ENCODE measurements at regions not wholly inside any gene's neighbourhood (a gene's known extent, or its start where the extent isn't known, plus 50 kb on each side); places are given as distances from the start of the nearest gene placed in this dataset.

DNA sequence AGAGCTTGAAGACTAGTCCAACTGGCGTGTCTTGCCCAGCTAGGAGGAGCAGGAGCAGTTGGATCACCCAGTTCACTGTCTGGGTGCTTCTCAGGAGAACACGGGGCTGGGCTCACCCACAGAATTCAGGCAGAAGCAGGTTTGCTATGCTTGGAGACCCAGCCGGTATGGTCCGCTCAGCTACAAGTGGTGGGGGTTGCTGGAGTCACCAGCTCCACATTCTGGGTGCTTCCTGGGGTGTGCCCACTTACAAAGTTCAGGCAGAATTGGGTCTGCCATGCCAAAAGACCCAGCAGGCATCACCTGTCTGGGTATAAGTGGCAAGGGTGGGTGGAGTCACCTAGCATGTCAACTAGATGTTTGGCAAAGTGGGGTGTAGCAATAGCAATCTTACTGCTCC, 1061.8 kb downstream of the PCDH19 start:
- Histone ChIP-seq H4K20me1 (ENCODE audit: insufficient read depth) (no peaks in the 10 kb centered on the region), H3K36me3 (ENCODE audit: insufficient read depth) (no peaks in the 10 kb centered on the region), H3K27me3 (ENCODE audit: insufficient read depth, low read depth) (no peaks in the 10 kb centered on the region), H3K4me1 (ENCODE audit: low read depth, poor library complexity, severe bottlenecking) (no peaks in the 10 kb centered on the region), H3K9ac (no peak overlapping the region), H3K27ac (no peak overlapping the region), H2AFZ (ENCODE audit: low read depth) (no peak overlapping the region), H3K4me2 (no peak overlapping the region), H3K79me2 (ENCODE audit: insufficient read depth, low read depth) (no peaks in the 10 kb centered on the region), H3K4me3 (IDR thresholded peaks at IDR 0.05; ENCODE audit: insufficient read depth, low read depth, low read length) (no peak overlapping the region)
- TF ChIP-seq, protein P1, sequence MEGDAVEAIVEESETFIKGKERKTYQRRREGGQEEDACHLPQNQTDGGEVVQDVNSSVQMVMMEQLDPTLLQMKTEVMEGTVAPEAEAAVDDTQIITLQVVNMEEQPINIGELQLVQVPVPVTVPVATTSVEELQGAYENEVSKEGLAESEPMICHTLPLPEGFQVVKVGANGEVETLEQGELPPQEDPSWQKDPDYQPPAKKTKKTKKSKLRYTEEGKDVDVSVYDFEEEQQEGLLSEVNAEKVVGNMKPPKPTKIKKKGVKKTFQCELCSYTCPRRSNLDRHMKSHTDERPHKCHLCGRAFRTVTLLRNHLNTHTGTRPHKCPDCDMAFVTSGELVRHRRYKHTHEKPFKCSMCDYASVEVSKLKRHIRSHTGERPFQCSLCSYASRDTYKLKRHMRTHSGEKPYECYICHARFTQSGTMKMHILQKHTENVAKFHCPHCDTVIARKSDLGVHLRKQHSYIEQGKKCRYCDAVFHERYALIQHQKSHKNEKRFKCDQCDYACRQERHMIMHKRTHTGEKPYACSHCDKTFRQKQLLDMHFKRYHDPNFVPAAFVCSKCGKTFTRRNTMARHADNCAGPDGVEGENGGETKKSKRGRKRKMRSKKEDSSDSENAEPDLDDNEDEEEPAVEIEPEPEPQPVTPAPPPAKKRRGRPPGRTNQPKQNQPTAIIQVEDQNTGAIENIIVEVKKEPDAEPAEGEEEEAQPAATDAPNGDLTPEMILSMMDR (conservative IDR thresholded peaks at IDR 0.05; ENCODE audit: low read depth, low read length): no peak

GRCh38 chrX:99308302-99308701, 1101.8 kb downstream of the PCDH19 start:
- no peaks in the 10 kb centered on the region for H3K36me3 ChIP-seq (ENCODE audit: insufficient read depth)

DNA sequence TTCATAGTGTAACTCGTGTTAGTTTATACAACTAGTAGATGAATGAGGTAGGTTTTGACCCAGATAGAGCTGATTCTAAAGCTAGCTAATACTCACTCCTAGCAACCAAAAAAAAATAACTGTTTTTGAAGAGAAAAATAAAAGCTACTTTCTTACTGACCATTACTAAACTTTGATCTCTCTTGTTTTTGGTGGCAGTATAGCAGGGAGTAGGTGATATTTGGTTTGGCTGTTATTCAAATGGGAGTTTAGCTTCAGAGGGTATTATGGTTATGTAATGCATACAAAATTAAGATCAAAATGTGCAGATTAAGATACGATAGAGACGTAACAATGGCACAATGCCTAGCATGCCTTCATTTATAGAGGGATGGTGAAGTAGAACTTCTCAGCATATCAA, 1104.5 kb downstream of the PCDH19 start:
- no peaks in the 10 kb centered on the region for H4K20me1 ChIP-seq (ENCODE audit: insufficient read depth)
- H3K4me1 ChIP-seq (ENCODE audit: low read depth, poor library complexity, severe bottlenecking): no peaks in the 10 kb centered on the region
- no peak overlapping the region for H3K9ac ChIP-seq
- TF ChIP-seq, protein P1 (conservative IDR thresholded peaks at IDR 0.05; ENCODE audit: low read depth, low read length): no peak
- H3K4me2 ChIP-seq: no peak overlapping the region
- H3K79me2 ChIP-seq (ENCODE audit: insufficient read depth, low read depth): no peaks in the 10 kb centered on the region
- H2AFZ ChIP-seq (ENCODE audit: low read depth): no peak overlapping the region
- H3K27me3 ChIP-seq (ENCODE audit: insufficient read depth, low read depth): no peaks in the 10 kb centered on the region
- no peaks in the 10 kb centered on the region for H3K36me3 ChIP-seq (ENCODE audit: insufficient read depth)
- H3K27ac ChIP-seq: no peak overlapping the region
- H3K4me3 ChIP-seq (IDR thresholded peaks at IDR 0.05; ENCODE audit: insufficient read depth, low read depth, low read length): no peak overlapping the region

More at GRCh38 chrX:99308302-99308701, 1101.8 kb downstream of the PCDH19 start:
- H3K79me2 ChIP-seq (ENCODE audit: insufficient read depth, low read depth): no peaks in the 10 kb centered on the region
- H3K9ac ChIP-seq: no peak overlapping the region
- TF ChIP-seq, protein P1 (conservative IDR thresholded peaks at IDR 0.05; ENCODE audit: low read depth, low read length): no peak
- no peak overlapping the region for H2AFZ ChIP-seq (ENCODE audit: low read depth)
- no peak overlapping the region for H3K27ac ChIP-seq
- H3K4me2 ChIP-seq: no peak overlapping the region
- H4K20me1 ChIP-seq (ENCODE audit: insufficient read depth): no peaks in the 10 kb centered on the region
- H3K4me1 ChIP-seq (ENCODE audit: low read depth, poor library complexity, severe bottlenecking): no peaks in the 10 kb centered on the region
- H3K27me3 ChIP-seq (ENCODE audit: insufficient read depth, low read depth): no peaks in the 10 kb centered on the region
- H3K4me3 ChIP-seq (IDR thresholded peaks at IDR 0.05; ENCODE audit: insufficient read depth, low read depth, low read length): no peak overlapping the region

GRCh38 chrX:99301990-99302389, 1108.1 kb downstream of the PCDH19 start:
- Histone ChIP-seq H3K4me2 (no peak overlapping the region), H3K79me2 (ENCODE audit: insufficient read depth, low read depth) (no peaks in the 10 kb centered on the region), H3K9ac (no peak overlapping the region), H2AFZ (ENCODE audit: low read depth) (no peak overlapping the region), H3K27me3 (ENCODE audit: insufficient read depth, low read depth) (no peaks in the 10 kb centered on the region), H3K27ac (no peak overlapping the region), H4K20me1 (ENCODE audit: insufficient read depth) (no peaks in the 10 kb centered on the region), H3K4me3 (IDR thresholded peaks at IDR 0.05; ENCODE audit: insufficient read depth, low read depth, low read length) (no peak overlapping the region), H3K36me3 (ENCODE audit: insufficient read depth) (no peaks in the 10 kb centered on the region), H3K4me1 (ENCODE audit: low read depth, poor library complexity, severe bottlenecking) (no peaks in the 10 kb centered on the region)
- TF ChIP-seq, protein P1 (conservative IDR thresholded peaks at IDR 0.05; ENCODE audit: low read depth, low read length): peak; percentile 36; the same call in 1 of the 2 replicates

Data from KMS-11 (cell line).